VCaP (cell line): ENCODE measurements at regions not wholly inside any gene's neighbourhood (a gene's known extent, or its start where the extent isn't known, plus 50 kb on each side); places are given as distances from the start of the nearest gene placed in this dataset.

Source experiments
- H3K27ac ChIP-seq: fragments of 450-650 bp; 2 replicates; pipeline ENCODE4 v1.5.1; 2017
- TF ChIP-seq, protein P1 (sequence below): fragments of 450-650 bp; conservative IDR thresholded peaks from 2 replicates; pipeline ENCODE4 v1.5.1; 2017; ENCODE audit warnings: mild to moderate bottlenecking, moderate library complexity

GRCh38 chr5:158066076-158066475 is 207.1 kb upstream of the CLINT1 start:
- TF ChIP-seq, protein P1, sequence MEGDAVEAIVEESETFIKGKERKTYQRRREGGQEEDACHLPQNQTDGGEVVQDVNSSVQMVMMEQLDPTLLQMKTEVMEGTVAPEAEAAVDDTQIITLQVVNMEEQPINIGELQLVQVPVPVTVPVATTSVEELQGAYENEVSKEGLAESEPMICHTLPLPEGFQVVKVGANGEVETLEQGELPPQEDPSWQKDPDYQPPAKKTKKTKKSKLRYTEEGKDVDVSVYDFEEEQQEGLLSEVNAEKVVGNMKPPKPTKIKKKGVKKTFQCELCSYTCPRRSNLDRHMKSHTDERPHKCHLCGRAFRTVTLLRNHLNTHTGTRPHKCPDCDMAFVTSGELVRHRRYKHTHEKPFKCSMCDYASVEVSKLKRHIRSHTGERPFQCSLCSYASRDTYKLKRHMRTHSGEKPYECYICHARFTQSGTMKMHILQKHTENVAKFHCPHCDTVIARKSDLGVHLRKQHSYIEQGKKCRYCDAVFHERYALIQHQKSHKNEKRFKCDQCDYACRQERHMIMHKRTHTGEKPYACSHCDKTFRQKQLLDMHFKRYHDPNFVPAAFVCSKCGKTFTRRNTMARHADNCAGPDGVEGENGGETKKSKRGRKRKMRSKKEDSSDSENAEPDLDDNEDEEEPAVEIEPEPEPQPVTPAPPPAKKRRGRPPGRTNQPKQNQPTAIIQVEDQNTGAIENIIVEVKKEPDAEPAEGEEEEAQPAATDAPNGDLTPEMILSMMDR: no peak
- no peak overlapping the region for H3K27ac ChIP-seq

DNA sequence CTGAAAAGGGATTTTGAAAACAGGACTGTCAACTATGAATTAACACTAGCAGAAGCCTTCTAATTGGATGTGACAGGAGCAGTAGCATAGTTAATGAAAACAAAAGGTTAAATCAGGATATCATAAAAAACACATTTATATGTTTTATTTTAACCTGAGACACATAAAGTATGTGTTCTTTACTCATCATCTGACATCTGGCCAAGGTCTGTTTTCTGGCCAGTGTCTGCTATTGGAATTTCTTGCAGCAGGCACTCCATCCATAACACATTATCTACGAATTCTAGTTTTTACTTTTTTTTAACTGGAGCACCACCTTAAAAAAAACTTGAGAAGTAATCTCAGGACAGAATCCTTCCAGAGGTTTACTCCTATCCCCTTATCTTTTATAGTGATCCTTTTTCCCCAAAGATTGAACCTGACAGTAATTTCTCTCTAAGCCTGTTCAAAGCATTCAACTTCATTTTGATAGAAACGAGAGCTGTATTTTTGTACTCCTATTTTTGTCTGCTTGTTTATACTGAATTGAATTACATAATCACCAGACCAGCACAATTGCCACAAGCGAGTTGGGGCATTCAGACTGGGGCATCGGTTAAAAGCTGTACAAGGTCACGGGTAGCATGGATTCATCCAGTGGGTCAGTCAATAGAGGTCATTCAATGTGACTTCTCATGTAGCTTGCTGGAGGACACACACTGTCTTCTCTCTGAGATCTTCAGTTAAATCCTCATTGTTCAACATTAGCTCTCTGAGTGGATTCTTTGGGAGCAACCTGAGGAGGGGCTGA is 205.6 kb upstream of the CLINT1 start:
- H3K27ac ChIP-seq: no peak overlapping the region
- TF ChIP-seq, protein P1: no peak

DNA sequence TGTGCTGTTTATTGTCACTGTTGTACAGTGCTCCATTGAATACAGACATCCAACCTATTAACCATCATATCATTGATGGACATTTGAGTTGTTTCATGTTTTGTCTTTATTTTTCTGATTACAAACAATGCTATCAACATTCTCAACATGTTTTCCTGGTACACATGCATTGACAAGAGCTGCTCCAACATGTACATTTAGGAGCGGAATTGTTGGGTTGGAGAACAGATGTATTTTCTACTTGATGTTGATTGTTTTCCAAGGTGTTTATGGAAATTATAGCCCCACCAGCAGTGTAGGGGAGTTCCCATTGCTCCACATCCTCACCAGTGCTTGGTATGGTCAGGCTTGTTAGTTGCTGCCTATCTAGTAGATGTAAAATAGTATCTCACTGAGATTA is 204.1 kb upstream of the CLINT1 start:
- TF ChIP-seq, protein P1: no peak
- H3K27ac ChIP-seq: no peak overlapping the region

GRCh38 chr5:158061451-158061850 is 202.5 kb upstream of the CLINT1 start:
- TF ChIP-seq, protein P1: no peak
- no peak overlapping the region for H3K27ac ChIP-seq

DNA sequence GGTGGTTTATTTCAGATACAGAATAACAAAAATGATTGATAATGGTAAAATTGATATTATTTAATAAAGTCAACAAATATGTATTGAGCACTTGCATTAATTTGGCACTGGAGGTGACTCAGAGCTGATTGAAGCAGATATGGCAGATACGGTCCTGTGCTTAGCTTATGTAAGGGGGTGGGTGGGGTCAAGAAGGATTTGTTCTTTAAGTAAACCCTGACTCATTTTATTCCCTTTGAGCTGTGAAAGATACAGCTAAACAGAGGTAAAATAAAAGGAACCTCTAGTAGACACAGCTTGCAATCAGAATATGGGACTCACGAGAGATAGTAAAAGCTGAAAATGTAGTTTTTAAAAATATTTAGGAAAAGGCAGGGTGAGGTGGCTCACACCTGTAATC is 201.3 kb upstream of the CLINT1 start:
- no peak overlapping the region for H3K27ac ChIP-seq
- TF ChIP-seq, protein P1: no peak

- TF ChIP-seq, protein P1: no peak
- no peak overlapping the region for H3K27ac ChIP-seq
Observed at GRCh38 chr5:158058208-158059120, 199.5 kb upstream of the CLINT1 start.

- peak overlapping the region; percentile 79 for H3K27ac ChIP-seq
- TF ChIP-seq, protein P1: no peak
Observed at GRCh38 chr5:158056130-158056825, 197.3 kb upstream of the CLINT1 start.
